Right ventricle myocardium inferior (tissue), 1 donor: ENCODE measurements at regions not wholly inside any gene's neighbourhood (a gene's known extent, or its start where the extent isn't known, plus 50 kb on each side); places are given as distances from the start of the nearest gene placed in this dataset.
A peak's percentile ranks its signal among the peaks of the same experiment; 100 is the strongest.

Experiments
- ATAC-seq: fragments of 200-7000 bp; cut with Tn5 transposase; one replicate; pipeline ENCODE4 v1.9.1; 2020; ENCODE audit warnings: mild to moderate bottlenecking, moderate library complexity
- DNase-seq: peaks from one replicate; pipeline ENCODE4 v3.0.0; 2021; ENCODE audit errors: missing footprints
- intact Hi-C: fragments of 100-400 bp; cut with DNase I; formaldehyde crosslinking; loops from one replicate; pipeline ENCODE4 v1.11.0; 2022
- donor health status: DM: no; HTN: yes; CAD: no; lungs with severe emphysema.

DNA sequence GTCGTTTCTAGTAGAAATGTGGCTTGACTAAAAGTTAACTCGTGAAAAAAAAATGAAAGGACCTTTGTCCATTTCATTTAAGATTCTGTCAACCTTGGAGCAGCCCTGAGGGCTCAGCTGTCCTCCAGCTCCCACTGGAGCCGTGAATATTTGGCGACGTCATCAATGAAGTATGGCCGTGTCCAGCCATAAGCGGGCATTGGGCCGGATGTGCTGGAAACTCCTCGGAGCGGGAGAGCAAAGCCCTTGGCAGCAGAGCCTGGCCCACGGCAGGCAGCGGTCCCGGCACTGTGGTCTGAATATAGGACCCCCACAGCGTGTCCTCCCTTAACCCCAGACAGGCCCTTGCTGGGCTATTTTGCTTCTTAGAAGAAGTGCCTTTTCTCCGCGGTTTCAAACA is 50.0 kb downstream of the JAKMIP3 start:
- DNase-seq = no peak
- intact Hi-C loops = no loop called here

DNA sequence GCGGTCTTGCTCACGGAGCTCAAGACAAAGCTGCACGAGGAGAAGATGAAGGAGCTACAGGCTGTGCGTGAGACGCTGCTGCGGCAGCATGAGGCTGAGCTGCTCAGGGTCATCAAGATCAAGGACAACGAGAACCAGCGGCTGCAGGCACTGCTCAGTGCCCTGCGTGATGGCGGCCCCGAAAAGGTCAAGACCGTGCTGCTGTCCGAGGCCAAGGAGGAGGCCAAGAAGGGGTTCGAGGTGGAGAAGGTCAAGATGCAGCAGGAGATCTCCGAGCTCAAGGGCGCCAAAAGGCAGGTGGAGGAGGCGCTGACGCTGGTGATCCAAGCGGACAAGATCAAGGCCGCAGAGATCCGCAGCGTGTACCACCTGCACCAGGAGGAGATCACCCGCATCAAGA is 51.4 kb downstream of the JAKMIP3 start:
- intact Hi-C loops = no loop called here
- ATAC-seq (no peak), DNase-seq (no peak)

More for the DNA sequence above, 50.0 kb downstream of the JAKMIP3 start:
- ATAC-seq = peak; percentile 43

- ATAC-seq (no peak), DNase-seq (no peak)
- intact Hi-C loops = no loop called here
Measured at GRCh38 chr10:132117636-132118190, 52.0 kb downstream of the JAKMIP3 start.

DNA sequence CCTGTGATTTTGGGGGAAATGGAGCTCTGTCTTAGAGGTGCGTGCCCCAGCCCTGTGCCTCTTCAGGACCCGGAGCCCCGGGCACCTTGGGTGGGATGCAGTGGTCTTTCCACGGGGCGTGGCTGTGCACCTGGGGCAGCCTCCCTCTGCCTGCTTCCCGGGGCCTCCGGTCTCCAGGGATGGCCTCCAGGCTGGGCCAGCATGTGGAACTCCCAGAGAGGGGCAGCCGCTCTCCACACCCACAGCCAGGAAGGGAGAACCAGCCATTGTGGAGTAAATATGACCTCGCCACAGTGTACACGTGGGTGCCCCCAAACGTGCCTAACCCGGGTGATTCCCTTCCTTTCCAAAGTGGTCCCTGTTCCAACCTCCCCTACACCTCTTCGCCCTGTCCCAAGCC is 52.6 kb downstream of the JAKMIP3 start:
- DNase-seq (no peak), ATAC-seq (no peak)
- intact Hi-C loops = no loop called here

DNA sequence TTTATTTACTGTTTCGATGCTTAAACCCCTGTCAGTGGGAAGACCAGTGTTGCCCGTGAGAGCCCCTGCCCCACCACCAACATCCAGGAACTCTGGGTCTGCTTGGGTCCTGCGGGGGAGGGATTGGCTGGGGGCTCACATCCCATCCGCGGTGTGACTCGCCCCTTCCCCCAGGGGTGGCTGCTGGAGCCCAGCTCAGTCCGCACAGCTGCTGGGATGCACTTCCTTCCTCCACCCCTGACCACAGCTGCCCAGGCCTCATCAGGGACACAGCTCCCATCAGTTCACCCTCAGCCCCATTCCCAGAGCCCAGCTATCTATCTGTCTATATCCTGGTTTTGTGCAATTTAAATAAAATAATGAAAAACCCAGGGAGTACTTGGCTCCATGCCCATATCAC is 54.5 kb downstream of the JAKMIP3 start:
- DNase-seq = no peak
- intact Hi-C loops = no loop called here
- no peak for ATAC-seq

DNA sequence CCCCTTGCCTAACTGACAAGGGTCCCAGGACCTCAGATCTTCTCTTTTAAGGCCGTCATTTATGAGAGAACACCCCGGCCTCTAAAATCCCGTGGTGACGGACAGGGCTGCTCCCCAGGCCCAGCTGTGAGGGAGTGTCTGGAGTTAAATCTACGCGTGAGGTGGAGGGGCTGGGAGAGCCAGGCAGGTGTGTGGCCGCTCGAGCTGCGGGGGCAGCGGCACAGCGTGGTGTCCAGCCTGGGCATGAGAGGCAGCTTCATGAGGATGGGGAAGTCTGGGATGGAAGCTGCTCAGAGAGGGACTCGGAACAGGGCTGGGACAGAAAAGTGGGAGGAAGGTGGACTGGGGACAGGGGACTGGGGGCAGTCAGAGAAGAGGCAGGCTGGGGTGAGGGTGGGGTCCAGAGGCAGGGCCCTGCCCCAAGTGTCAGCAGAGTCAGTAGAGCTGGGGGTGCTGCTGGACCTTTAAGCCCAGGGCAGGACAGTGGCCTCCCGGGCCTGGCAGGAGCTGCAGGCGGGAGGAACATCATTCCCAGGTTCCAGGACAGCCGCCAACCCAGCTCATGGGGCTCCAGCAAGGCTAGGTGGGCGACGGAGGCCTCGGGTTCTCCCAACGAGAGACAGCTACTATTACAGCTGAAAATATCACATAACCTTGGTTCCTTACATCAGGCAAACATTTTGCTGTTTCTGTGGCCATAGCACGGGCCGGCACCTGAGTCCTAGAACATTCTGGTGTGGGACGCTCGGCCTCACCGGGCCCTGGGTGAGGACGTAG is 55.2 kb downstream of the JAKMIP3 start:
- intact Hi-C loops = no loop called here
- no peak for DNase-seq

GRCh38 chr10:132121511-132121830 is 55.7 kb downstream of the JAKMIP3 start:
- DNase-seq (no peak), ATAC-seq (no peak)
- intact Hi-C loops = no loop called here

More for the DNA sequence above, 55.2 kb downstream of the JAKMIP3 start:
- no peak for ATAC-seq

DNA sequence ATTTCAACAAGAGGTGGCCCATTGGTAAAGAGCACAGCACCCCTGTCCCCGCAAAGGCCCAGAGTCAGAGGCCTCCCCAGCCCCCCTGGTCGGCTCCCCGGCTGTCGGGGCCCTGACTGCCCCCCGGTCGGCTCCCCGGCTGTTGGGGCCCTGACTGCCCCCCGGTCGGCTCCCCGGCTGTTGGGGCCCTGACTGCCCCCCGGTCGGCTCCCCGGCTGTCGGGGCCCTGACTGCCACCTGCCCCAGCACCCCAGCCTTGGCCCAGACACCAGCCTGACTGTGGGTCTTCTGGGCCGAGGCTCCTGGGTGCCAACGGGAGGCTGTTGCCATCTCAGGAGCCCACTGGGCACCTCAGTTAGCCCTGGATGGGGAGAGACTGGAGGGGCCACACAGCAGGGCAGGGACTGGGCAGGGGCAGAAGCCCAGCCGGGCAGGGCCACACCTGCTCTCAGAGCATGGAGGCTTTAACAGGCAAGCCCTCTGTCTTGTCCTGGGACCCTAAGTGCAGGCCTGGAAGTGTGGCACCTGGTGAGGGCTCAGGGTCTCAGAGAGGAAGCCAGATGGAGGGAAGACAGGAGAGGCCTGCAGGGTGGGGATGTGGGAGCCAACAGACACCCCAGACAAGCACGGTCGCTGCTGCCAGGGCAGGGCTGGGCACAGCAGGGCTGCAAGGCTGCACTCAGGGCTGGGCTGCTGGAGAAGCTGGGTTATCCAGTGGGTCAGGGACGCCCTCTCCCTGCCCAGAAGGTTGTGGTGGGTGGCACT is 56.5 kb downstream of the JAKMIP3 start:
- ATAC-seq (no peak), DNase-seq (no peak)
- intact Hi-C loops = no loop called here

DNA sequence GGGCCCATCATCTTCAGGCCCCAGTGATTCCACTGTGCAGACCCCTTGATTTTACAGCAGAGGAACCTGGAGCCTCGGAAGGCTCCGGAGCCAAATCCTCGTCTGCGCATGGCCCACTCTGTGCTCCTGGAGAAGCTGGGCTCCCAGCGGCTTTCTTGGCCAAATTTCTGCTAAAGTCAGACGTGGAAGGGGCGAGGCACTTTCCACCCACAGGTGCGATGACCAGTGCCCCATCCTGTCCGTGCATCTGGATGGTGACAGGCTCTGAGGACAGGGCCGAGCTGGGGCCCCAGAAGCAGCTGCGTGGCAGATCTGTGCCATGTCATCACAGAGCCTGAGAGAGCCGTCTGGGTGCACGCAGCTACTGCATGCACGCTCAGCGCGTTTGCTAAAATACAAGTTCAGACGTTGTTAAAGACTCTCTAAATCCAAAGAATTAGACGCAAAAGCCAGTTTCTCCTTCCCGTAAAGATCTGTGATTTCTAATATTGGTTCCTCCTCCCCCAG is 57.2 kb downstream of the JAKMIP3 start:
- intact Hi-C loops = no loop called here
- ATAC-seq = no peak
- DNase-seq = no peak

- intact Hi-C loops = no loop called here
Measured at GRCh38 chr10:132123606-132124005, 57.9 kb downstream of the JAKMIP3 start.

DNA sequence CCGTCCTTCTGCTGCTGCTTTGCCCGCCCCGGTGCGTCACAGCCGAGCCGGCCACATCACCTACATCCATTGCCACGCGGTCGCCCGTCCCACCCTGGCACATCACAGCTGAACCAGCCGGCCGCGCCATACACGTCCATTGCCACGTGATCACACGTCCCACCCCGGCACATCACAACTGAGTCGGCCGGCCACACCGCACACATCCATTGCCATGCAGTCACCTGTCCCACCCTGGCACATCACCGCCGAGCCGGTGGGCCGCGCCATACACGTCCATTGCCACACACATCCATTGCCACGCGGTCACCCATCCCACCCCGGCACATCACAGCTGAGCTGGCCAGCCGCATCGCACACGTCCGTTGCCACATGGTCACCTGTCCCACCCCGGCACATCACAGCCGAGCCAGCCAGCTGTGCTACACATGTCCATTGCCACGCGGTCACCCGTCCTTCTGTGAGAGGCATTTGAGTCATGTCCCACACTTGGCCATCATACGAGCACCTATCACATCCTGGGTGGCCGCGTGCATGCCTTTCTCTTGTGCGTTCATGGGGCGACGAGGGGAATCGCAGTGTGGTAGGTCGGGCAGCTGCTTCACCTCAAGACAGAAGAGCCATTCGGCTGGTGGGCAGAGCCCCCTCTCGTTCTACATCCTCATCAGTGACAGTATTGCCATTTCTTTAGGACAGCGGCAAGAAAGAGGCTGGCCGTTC is 58.6 kb downstream of the JAKMIP3 start:
- DNase-seq (peak; percentile 76), ATAC-seq (no peak)
- intact Hi-C loops = no loop called here

More at GRCh38 chr10:132123606-132124005, 57.9 kb downstream of the JAKMIP3 start:
- ATAC-seq (no peak), DNase-seq (peak; percentile 33)

DNA sequence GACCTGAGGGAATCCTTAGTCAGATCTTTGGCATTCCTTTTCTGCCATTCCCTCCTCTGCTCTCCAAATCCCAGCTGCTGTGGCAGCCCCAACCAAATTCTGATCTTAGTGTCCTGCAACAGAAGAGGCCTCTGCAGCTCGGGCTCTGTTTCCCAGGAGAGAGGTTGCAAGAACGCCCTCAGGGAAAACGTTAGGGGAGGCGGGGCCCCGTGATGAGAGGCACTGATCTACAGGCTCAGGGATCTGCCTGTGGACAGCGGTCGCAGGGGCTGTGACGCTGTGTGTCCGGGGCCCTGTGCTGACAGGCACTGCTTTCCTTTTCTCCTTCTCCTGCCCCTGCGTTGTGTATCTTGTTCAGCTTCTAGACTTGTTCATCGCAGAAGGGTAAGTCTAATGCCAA is 57.3 kb upstream of the DPYSL4 start:
- intact Hi-C loops = no loop called here
- ATAC-seq = no peak
- DNase-seq = no peak

- ATAC-seq = no peak
- intact Hi-C loops = no loop called here
Measured at GRCh38 chr10:132130286-132131265, 56.2 kb upstream of the DPYSL4 start.

DNA sequence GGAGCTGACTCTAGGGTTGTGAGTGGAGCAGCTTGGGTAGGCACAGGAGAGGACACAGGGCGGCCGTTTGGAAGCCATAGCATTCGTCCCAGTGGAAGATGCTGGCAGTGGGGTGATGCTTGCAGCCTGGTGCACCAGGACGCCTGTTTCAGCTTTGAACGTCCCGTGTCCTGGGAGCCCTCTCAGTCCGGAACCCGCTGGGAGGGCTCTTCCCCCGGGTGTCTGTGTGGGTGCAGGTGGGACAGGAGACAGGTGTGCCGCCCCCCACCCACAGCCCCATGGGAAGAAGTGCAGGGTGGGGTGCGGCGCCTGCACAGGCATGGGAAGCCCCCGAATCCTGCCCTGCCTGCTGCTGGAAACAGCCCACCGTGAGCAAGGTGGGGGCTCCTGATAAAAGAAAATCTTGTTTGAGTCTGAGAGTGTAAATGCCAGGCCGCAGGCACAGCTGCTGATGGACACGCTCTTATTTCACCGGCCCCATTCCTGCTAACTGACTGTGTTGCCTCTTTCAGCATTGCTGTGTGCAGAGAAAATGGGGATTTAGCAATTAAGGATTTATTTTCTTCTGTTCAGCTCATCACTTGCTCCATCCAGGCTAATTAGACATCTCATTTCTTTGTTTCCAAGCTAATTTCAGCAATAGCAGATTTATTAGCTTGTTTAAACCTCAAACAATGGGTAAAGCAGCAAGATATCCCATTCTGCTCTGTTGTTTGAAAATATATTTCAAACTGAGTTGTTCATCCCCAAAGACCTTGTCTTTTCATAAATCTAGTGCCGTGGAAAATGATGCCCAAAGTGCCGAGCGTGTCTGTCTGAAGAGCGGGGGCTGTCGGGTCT is 54.9 kb upstream of the DPYSL4 start:
- intact Hi-C loops = no loop called here
- DNase-seq (peak; percentile 42), ATAC-seq (no peak)

More at GRCh38 chr10:132130286-132131265, 56.2 kb upstream of the DPYSL4 start:
- DNase-seq = peak; percentile 45

DNA sequence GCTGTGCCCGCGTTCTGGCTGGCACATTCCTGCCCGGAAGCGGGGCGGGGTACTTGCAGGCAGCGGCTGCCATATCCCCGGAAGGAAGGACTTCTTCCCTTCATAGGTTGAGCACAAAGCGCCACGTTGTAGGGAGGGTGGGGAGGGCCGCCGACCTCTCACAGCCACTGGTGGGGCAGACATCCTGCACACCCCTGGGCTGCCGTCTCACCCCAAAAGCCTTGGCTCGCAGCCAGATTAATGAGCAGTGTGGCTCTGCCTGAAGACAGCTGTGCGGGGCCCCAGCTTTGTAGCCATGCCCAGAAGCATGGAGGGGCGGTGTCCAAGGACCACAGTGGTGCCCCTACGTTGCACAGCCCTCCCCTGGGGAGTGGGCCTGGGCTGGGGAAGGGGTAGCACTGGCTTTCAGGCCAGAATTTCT is 54.3 kb upstream of the DPYSL4 start:
- DNase-seq (peak; percentile 69), ATAC-seq (no peak)
- intact Hi-C loops = no loop called here

GRCh38 chr10:132133005-132133404 is 53.7 kb upstream of the DPYSL4 start:
- DNase-seq (peak; percentile 43), ATAC-seq (no peak)
- intact Hi-C loops = no loop called here
